ENCODE measurements at regions not wholly inside any gene's neighbourhood (a gene's known extent, or its start where the extent isn't known, plus 50 kb on each side); places are given as distances from the start of the nearest gene placed in this dataset.

- Histone ChIP-seq H3K9me3 (ENCODE audit: low read length) (no peaks in the 10 kb centered on the region), H3K27me3 (ENCODE audit: insufficient read depth, low read length) (peaks cover 58% of the 10 kb centered on the region), H2AFZ (ENCODE audit: low read depth, low read length) (no peak overlapping the region), H3K36me3 (ENCODE audit: insufficient read depth, low read length) (no peaks in the 10 kb centered on the region), H3K4me1 (ENCODE audit: insufficient read depth, low read length) (no peaks in the 10 kb centered on the region), H3K4me3 (ENCODE audit: low read length) (no peak overlapping the region)
Observed at GRCh38 chr1:2906085-2906484, 104.6 kb upstream of the TTC34 start.

- Histone ChIP-seq H2AFZ (ENCODE audit: low read depth, low read length) (no peak overlapping the region), H3K4me3 (ENCODE audit: low read length) (no peak overlapping the region), H3K36me3 (ENCODE audit: insufficient read depth, low read length) (no peaks in the 10 kb centered on the region), H3K27me3 (ENCODE audit: insufficient read depth, low read length) (peaks cover 52% of the 10 kb centered on the region), H3K9me3 (ENCODE audit: low read length) (no peaks in the 10 kb centered on the region), H3K4me1 (ENCODE audit: insufficient read depth, low read length) (no peaks in the 10 kb centered on the region)
Observed at GRCh38 chr1:2906620-2907019, 105.1 kb upstream of the TTC34 start.

- H3K4me1 ChIP-seq (ENCODE audit: insufficient read depth, low read length) = no peaks in the 10 kb centered on the region
- H3K9me3 ChIP-seq (ENCODE audit: low read length) = no peaks in the 10 kb centered on the region
- H3K4me3 ChIP-seq (ENCODE audit: low read length) = no peak overlapping the region
- H3K27me3 ChIP-seq (ENCODE audit: insufficient read depth, low read length) = peaks cover 50% of the 10 kb centered on the region
- H2AFZ ChIP-seq (ENCODE audit: low read depth, low read length) = no peak overlapping the region
- no peaks in the 10 kb centered on the region for H3K36me3 ChIP-seq (ENCODE audit: insufficient read depth, low read length)
Observed at GRCh38 chr1:2907051-2907450, 105.6 kb upstream of the TTC34 start.

- no peak overlapping the region for H3K4me3 ChIP-seq (ENCODE audit: low read length)
- H3K9me3 ChIP-seq (ENCODE audit: low read length) = no peaks in the 10 kb centered on the region
- H3K4me1 ChIP-seq (ENCODE audit: insufficient read depth, low read length) = no peaks in the 10 kb centered on the region
Observed at GRCh38 chr1:2908081-2908480, 106.6 kb upstream of the TTC34 start.

GRCh38 chr1:2908561-2908960 is 107.1 kb upstream of the TTC34 start:
- no peak overlapping the region for H3K4me3 ChIP-seq (ENCODE audit: low read length)
- H3K27me3 ChIP-seq (ENCODE audit: insufficient read depth, low read length) = peaks cover 51% of the 10 kb centered on the region
- no peaks in the 10 kb centered on the region for H3K36me3 ChIP-seq (ENCODE audit: insufficient read depth, low read length)
- H3K4me1 ChIP-seq (ENCODE audit: insufficient read depth, low read length) = no peaks in the 10 kb centered on the region
- H2AFZ ChIP-seq (ENCODE audit: low read depth, low read length) = no peak overlapping the region
- no peaks in the 10 kb centered on the region for H3K9me3 ChIP-seq (ENCODE audit: low read length)

More at GRCh38 chr1:2908081-2908480, 106.6 kb upstream of the TTC34 start:
- Histone ChIP-seq H2AFZ (ENCODE audit: low read depth, low read length) (no peak overlapping the region), H3K36me3 (ENCODE audit: insufficient read depth, low read length) (no peaks in the 10 kb centered on the region), H3K27me3 (ENCODE audit: insufficient read depth, low read length) (peaks cover 50% of the 10 kb centered on the region)

- H2AFZ ChIP-seq (ENCODE audit: low read depth, low read length) = no peak overlapping the region
- H3K4me3 ChIP-seq (ENCODE audit: low read length) = no peak overlapping the region
- H3K9me3 ChIP-seq (ENCODE audit: low read length) = no peaks in the 10 kb centered on the region
- no peaks in the 10 kb centered on the region for H3K36me3 ChIP-seq (ENCODE audit: insufficient read depth, low read length)
- H3K27me3 ChIP-seq (ENCODE audit: insufficient read depth, low read length) = peaks cover 40% of the 10 kb centered on the region
- H3K4me1 ChIP-seq (ENCODE audit: insufficient read depth, low read length) = no peaks in the 10 kb centered on the region
Observed at GRCh38 chr1:2909797-2910196, 108.3 kb upstream of the TTC34 start.

- Histone ChIP-seq H3K9me3 (ENCODE audit: low read length) (no peaks in the 10 kb centered on the region), H2AFZ (ENCODE audit: low read depth, low read length) (no peak overlapping the region)
Observed at GRCh38 chr1:2910211-2910610, 108.7 kb upstream of the TTC34 start.

GRCh38 chr1:2911421-2912178 is 109.7 kb upstream of the ACTRT2 start:
- no peak overlapping the region for H3K4me3 ChIP-seq (ENCODE audit: low read length)
- no peak overlapping the region for H2AFZ ChIP-seq (ENCODE audit: low read depth, low read length)
- H3K4me1 ChIP-seq (ENCODE audit: insufficient read depth, low read length) = no peaks in the 10 kb centered on the region
- H3K9me3 ChIP-seq (ENCODE audit: low read length) = no peaks in the 10 kb centered on the region
- H3K36me3 ChIP-seq (ENCODE audit: insufficient read depth, low read length) = no peaks in the 10 kb centered on the region
- H3K27me3 ChIP-seq (ENCODE audit: insufficient read depth, low read length) = peaks cover 37% of the 10 kb centered on the region

More at GRCh38 chr1:2910211-2910610, 108.7 kb upstream of the TTC34 start:
- Histone ChIP-seq H3K36me3 (ENCODE audit: insufficient read depth, low read length) (no peaks in the 10 kb centered on the region), H3K27me3 (ENCODE audit: insufficient read depth, low read length) (peaks cover 40% of the 10 kb centered on the region), H3K4me3 (ENCODE audit: low read length) (no peak overlapping the region), H3K4me1 (ENCODE audit: insufficient read depth, low read length) (no peaks in the 10 kb centered on the region)

- no peaks in the 10 kb centered on the region for H3K36me3 ChIP-seq (ENCODE audit: insufficient read depth, low read length)
- no peak overlapping the region for H3K4me3 ChIP-seq (ENCODE audit: low read length)
- no peak overlapping the region for H2AFZ ChIP-seq (ENCODE audit: low read depth, low read length)
- no peaks in the 10 kb centered on the region for H3K4me1 ChIP-seq (ENCODE audit: insufficient read depth, low read length)
- H3K27me3 ChIP-seq (ENCODE audit: insufficient read depth, low read length) = peaks cover 36% of the 10 kb centered on the region
- H3K9me3 ChIP-seq (ENCODE audit: low read length) = no peaks in the 10 kb centered on the region
Observed at GRCh38 chr1:2912424-2913061, 108.7 kb upstream of the ACTRT2 start.

- Histone ChIP-seq H3K27me3 (ENCODE audit: insufficient read depth, low read length) (peaks cover 33% of the 10 kb centered on the region), H2AFZ (ENCODE audit: low read depth, low read length) (no peak overlapping the region), H3K4me1 (ENCODE audit: insufficient read depth, low read length) (no peaks in the 10 kb centered on the region), H3K9me3 (ENCODE audit: low read length) (no peaks in the 10 kb centered on the region), H3K36me3 (ENCODE audit: insufficient read depth, low read length) (no peaks in the 10 kb centered on the region), H3K4me3 (ENCODE audit: low read length) (no peak overlapping the region)
Observed at GRCh38 chr1:2913091-2913490, 108.2 kb upstream of the ACTRT2 start.

- H2AFZ ChIP-seq (ENCODE audit: low read depth, low read length) = no peak overlapping the region
- no peaks in the 10 kb centered on the region for H3K4me1 ChIP-seq (ENCODE audit: insufficient read depth, low read length)
- H3K9me3 ChIP-seq (ENCODE audit: low read length) = no peaks in the 10 kb centered on the region
- H3K4me3 ChIP-seq (ENCODE audit: low read length) = no peak overlapping the region
- no peaks in the 10 kb centered on the region for H3K36me3 ChIP-seq (ENCODE audit: insufficient read depth, low read length)
- H3K27me3 ChIP-seq (ENCODE audit: insufficient read depth, low read length) = peaks cover 34% of the 10 kb centered on the region
Observed at GRCh38 chr1:2914702-2915101, 106.6 kb upstream of the ACTRT2 start.

GRCh38 chr1:2916153-2916552 is 105.1 kb upstream of the ACTRT2 start:
- Histone ChIP-seq H3K9me3 (ENCODE audit: low read length) (no peaks in the 10 kb centered on the region), H3K27me3 (ENCODE audit: insufficient read depth, low read length) (peaks cover 33% of the 10 kb centered on the region), H3K4me3 (ENCODE audit: low read length) (no peak overlapping the region), H2AFZ (ENCODE audit: low read depth, low read length) (no peak overlapping the region), H3K4me1 (ENCODE audit: insufficient read depth, low read length) (no peaks in the 10 kb centered on the region), H3K36me3 (ENCODE audit: insufficient read depth, low read length) (no peaks in the 10 kb centered on the region)

GRCh38 chr1:2916706-2917105 is 104.6 kb upstream of the ACTRT2 start:
- peaks cover 33% of the 10 kb centered on the region for H3K27me3 ChIP-seq (ENCODE audit: insufficient read depth, low read length)
- no peaks in the 10 kb centered on the region for H3K9me3 ChIP-seq (ENCODE audit: low read length)
- H3K4me1 ChIP-seq (ENCODE audit: insufficient read depth, low read length) = no peaks in the 10 kb centered on the region
- no peak overlapping the region for H2AFZ ChIP-seq (ENCODE audit: low read depth, low read length)
- H3K36me3 ChIP-seq (ENCODE audit: insufficient read depth, low read length) = no peaks in the 10 kb centered on the region
- H3K4me3 ChIP-seq (ENCODE audit: low read length) = no peak overlapping the region
